Colonic mucosa (tissue), 4 donors: ENCODE measurements at regions not wholly inside any gene's neighbourhood (a gene's known extent, or its start where the extent isn't known, plus 50 kb on each side); places are given as distances from the start of the nearest gene placed in this dataset.

Source experiments
- DNase-seq: peaks from one replicate; pipeline ENCODE4 v3.0.0-alpha.2; 2020
- H3K27ac ChIP-seq: fragments of 200-600 bp; one replicate; pipeline ENCODE4 v1.8.0; 2021
- H3K27me3 ChIP-seq: fragments of 200-600 bp; one replicate; pipeline ENCODE4 v1.8.0; 2021
- H3K36me3 ChIP-seq: fragments of 200-600 bp; one replicate; pipeline ENCODE4 v1.8.0; 2021
- H3K4me1 ChIP-seq: fragments of 200-600 bp; one replicate; pipeline ENCODE4 v1.8.0; 2021; ENCODE audit warnings: mild to moderate bottlenecking
- H3K4me3 ChIP-seq: fragments of 200-600 bp; one replicate; pipeline ENCODE4 v1.8.0; 2021
- H3K9ac ChIP-seq, 2 donors: one replicate each; pipeline ENCODE4 v1.7.0; 2013; ENCODE audit warnings: control low read depth in 2 of 2, low read depth in 2 of 2, low read length in 2 of 2
- H3K9me3 ChIP-seq: fragments of 200-600 bp; one replicate; pipeline ENCODE4 v1.8.0; 2021
- intact Hi-C: fragments of 100-400 bp; cut with DNase I; formaldehyde crosslinking; loops from one replicate; pipeline ENCODE4 v1.14.1; 2022
- TF ChIP-seq, protein P1 (sequence below): fragments of 200-600 bp; IDR thresholded peaks from one replicate; pipeline ENCODE4 v1.8.0; 2022; ENCODE audit warnings: antibody characterized with exemption, mild to moderate bottlenecking
- donor health status: healthy.
- donor health status: DM: no; HTN: no; CAD: no.
- donor health status: DM: no; HTN: no; CAD: no.

DNA sequence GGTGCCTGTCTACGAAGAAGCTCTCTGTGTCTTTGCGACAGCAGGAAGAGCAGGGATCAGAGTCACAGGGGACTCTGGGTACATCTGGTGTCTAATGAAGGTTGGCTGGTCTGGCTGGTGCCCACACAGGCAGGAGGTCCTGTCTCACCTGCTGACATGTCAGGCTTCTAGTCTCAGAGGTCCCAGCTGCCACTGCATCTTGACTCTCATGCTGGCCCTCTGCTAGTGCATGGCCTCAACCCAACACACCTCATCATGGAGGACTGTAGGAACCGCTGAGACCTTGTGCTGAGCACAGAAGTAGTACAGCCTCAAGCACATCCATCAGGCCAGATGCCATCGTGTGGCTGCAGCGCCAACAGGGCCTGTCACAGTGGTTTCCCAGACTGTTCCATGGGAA lies 206.1 kb upstream of the NR2F2 start:
- H3K27ac ChIP-seq = no peak overlapping the region
- no peaks in the 10 kb centered on the region for H3K9me3 ChIP-seq
- TF ChIP-seq, protein P1, sequence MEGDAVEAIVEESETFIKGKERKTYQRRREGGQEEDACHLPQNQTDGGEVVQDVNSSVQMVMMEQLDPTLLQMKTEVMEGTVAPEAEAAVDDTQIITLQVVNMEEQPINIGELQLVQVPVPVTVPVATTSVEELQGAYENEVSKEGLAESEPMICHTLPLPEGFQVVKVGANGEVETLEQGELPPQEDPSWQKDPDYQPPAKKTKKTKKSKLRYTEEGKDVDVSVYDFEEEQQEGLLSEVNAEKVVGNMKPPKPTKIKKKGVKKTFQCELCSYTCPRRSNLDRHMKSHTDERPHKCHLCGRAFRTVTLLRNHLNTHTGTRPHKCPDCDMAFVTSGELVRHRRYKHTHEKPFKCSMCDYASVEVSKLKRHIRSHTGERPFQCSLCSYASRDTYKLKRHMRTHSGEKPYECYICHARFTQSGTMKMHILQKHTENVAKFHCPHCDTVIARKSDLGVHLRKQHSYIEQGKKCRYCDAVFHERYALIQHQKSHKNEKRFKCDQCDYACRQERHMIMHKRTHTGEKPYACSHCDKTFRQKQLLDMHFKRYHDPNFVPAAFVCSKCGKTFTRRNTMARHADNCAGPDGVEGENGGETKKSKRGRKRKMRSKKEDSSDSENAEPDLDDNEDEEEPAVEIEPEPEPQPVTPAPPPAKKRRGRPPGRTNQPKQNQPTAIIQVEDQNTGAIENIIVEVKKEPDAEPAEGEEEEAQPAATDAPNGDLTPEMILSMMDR = no peak
- H3K36me3 ChIP-seq = no peaks in the 10 kb centered on the region
- no peak overlapping the region for H3K9ac ChIP-seq
- intact Hi-C loops = no loop called here
- no peaks in the 10 kb centered on the region for H3K4me1 ChIP-seq
- no peak for DNase-seq
- no peak overlapping the region for H3K4me3 ChIP-seq
- no peaks in the 10 kb centered on the region for H3K27me3 ChIP-seq

DNA sequence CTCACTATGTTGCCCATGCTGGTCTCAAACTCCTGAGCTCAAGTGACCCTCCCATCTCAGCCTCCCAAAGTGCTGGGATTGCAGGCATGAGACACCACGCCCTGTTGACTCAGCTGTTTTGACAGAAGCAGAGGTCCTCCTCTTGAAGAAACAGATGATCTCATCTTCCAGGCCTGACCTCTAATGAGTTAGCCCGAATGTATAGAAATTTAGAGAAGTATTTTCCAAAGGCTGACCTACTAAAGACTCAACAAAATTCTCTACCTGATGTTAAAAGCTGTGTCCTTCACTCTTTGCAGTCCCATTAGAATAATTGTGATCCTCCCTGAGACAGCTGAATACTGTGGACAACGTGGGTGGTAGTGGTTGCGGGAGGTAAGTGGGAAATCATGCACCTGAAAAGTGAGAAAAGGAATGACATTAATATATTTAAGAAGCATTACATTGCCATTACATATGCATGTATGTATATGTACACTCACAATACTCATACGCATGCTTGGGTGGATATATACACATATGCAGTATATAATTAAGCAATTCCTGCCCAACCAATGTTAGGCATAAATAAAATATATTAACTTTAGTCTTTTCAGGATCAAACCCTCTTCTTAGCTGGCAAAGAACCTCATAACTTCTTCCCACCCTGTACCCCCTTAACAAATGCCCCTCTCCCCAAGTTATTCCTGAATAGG lies 204.6 kb upstream of the NR2F2 start:
- Histone ChIP-seq H3K27ac (no peak overlapping the region), H3K4me1 (no peaks in the 10 kb centered on the region), H3K4me3 (no peak overlapping the region), H3K27me3 (no peaks in the 10 kb centered on the region), H3K36me3 (no peaks in the 10 kb centered on the region), H3K9ac (no peak overlapping the region), H3K9me3 (no peaks in the 10 kb centered on the region)
- DNase-seq = no peak
- TF ChIP-seq, protein P1 = no peak
- intact Hi-C loops = no loop called here

- H3K36me3 ChIP-seq = no peaks in the 10 kb centered on the region
- no peak overlapping the region for H3K27ac ChIP-seq
- no peak for DNase-seq
- no peaks in the 10 kb centered on the region for H3K9me3 ChIP-seq
- H3K27me3 ChIP-seq = no peaks in the 10 kb centered on the region
- H3K9ac ChIP-seq = no peak overlapping the region
- intact Hi-C loops = no loop called here
- H3K4me1 ChIP-seq = no peaks in the 10 kb centered on the region
- TF ChIP-seq, protein P1 = no peak
- no peak overlapping the region for H3K4me3 ChIP-seq
These were observed 203.6 kb upstream of the NR2F2 start for GRCh38 chr15:96126859-96127258.

- TF ChIP-seq, protein P1 = no peak
- intact Hi-C loops = no loop called here
- no peaks in the 10 kb centered on the region for H3K36me3 ChIP-seq
These were observed 199.8 kb upstream of the NR2F2 start for GRCh38 chr15:96130734-96131133.

DNA sequence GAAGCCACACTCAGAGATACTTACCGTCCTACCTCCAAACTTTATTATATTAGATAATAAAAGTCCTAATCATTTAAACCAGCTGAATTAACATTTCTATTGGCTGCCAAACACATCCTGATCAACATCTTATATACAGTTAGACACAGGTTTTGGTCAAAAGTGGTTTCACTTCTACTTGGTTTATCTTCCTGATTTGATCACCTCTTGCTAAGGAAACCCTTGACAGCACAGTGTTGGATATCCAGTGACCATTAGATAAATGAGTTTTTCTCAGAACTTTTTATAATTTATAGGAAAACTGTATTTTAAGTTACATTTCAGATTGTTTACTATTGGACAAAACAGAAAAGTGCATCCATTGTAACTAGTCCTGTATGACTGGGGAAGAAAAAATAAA lies 198.4 kb upstream of the NR2F2 start:
- Histone ChIP-seq H3K4me1 (no peaks in the 10 kb centered on the region), H3K36me3 (no peaks in the 10 kb centered on the region), H3K9ac (no peak overlapping the region), H3K4me3 (no peak overlapping the region), H3K9me3 (no peaks in the 10 kb centered on the region), H3K27ac (no peak overlapping the region), H3K27me3 (no peaks in the 10 kb centered on the region)
- intact Hi-C loops = no loop called here
- TF ChIP-seq, protein P1 = no peak
- no peak for DNase-seq

More at GRCh38 chr15:96130734-96131133, 199.8 kb upstream of the NR2F2 start:
- no peak overlapping the region for H3K9ac ChIP-seq
- no peaks in the 10 kb centered on the region for H3K4me1 ChIP-seq
- no peak overlapping the region for H3K4me3 ChIP-seq
- no peaks in the 10 kb centered on the region for H3K27me3 ChIP-seq
- DNase-seq = no peak
- H3K9me3 ChIP-seq = no peaks in the 10 kb centered on the region
- H3K27ac ChIP-seq = no peak overlapping the region
